Right cardiac atrium (tissue), 5 donors: ENCODE measurements at regions not wholly inside any gene's neighbourhood (a gene's known extent, or its start where the extent isn't known, plus 50 kb on each side); places are given as distances from the start of the nearest gene placed in this dataset.

ENCODE experiments used
- ATAC-seq, 2 donors: fragments of 200-7000 bp; cut with Tn5 transposase; one replicate each; pipeline versions ENCODE4 v1.8.0 to v1.9.1; 2020; ENCODE audit warnings: moderate library complexity in 2 of 2, mild to moderate bottlenecking in 1 of 2
- DNase-seq, 3 donors: peaks; one replicate each; pipeline ENCODE4 v3.0.0-alpha.2; 2020
- H3K27ac ChIP-seq: one replicate; pipeline ENCODE4 v1.5.1; 2013; ENCODE audit warnings: mild to moderate bottlenecking, low read length, control low read depth, moderate library complexity
- H3K27me3 ChIP-seq: one replicate; pipeline ENCODE4 v1.6.1; 2013; ENCODE audit not compliant: control insufficient read depth, insufficient read depth
- H3K4me1 ChIP-seq: one replicate; pipeline ENCODE4 v1.6.1; 2013; ENCODE audit warnings: low read length; ENCODE audit not compliant: control insufficient read depth, insufficient read depth
- H3K4me3 ChIP-seq: one replicate; pipeline ENCODE4 v1.5.1; 2013; ENCODE audit warnings: low read length, control low read depth
- H3K9me3 ChIP-seq: one replicate; pipeline ENCODE4 v1.6.1; 2013; ENCODE audit warnings: low read length; ENCODE audit not compliant: control insufficient read depth
- WGBS: extraction: QIAGEN DNeasy Blood & Tissue Kit; methylation state at CpG from one replicate; pipeline ENCODE4 v1.1.7; 2013; 5-methylcytosine and 5-hydroxymethylcytosine counted together
- intact Hi-C, 4 donors: fragments of 100-400 bp; cut with DNase I; formaldehyde crosslinking; loops; one replicate each; pipeline versions ENCODE4 v1.11.0 to v1.14.0; 2022 to 2023
- donor health status: healthy with polysubstance abuse.
- donor health status: DM: no; HTN: yes; CAD: no.
- donor health status: DM: no; HTN: no; CAD: no.
- donor health status: DM: no; HTN: yes; CAD: no; lungs with severe emphysema.
- donor health status: DM: yes; HTN: yes; CAD: no.

DNA sequence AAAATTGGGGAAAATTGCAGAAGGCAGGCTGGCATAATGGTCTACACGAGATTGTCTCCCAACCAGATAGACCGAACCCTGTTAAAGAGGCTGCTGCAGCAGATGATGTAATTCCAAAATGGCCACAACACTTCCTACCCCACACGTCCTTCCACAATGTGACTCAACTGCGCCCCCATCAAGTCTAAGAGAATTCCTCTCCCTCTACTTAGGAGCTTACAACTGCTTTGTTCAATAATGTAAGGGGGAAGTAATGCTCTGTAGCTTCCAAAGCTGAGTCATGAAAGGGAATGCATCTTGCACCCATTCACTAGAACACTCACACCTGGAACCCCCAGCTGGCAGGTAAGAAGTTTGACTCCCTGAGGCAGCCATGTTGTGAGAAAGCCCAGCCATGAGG lies 117.8 kb upstream of the IRS2 start:
- WGBS: 64% methylated on average over 4 of the region's 4 CpGs
- intact Hi-C loops: no loop called here
- H3K4me3 ChIP-seq: no peak overlapping the region
- H3K9me3 ChIP-seq: no peaks in the 10 kb centered on the region
- ATAC-seq (no peak), DNase-seq (no peak)
- no peaks in the 10 kb centered on the region for H3K27me3 ChIP-seq
- H3K27ac ChIP-seq: no peak overlapping the region
- no peaks in the 10 kb centered on the region for H3K4me1 ChIP-seq

DNA sequence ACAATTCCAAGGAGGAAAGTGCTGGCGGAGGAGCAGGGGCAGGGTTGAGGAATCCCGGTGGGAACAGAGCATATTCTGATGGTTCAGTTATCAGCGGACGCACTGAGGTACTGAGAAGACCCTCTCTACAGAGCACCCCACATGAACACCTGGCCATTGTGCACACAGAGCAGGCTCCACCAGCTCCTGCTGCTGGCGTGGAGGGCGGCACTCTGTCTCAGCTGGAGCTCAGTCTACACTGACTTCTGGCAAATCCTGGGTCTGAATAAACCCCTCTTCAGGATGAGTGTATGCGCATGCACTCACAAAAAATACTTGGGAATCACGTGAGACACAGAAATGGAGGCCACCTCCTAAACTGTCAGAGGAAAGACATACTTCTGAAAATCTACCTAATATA lies 114.4 kb upstream of the IRS2 start:
- DNase-seq: no peak
- WGBS: 72% methylated on average over 8 of the region's 8 CpGs
- intact Hi-C loops: no loop called here
- Histone ChIP-seq H3K4me3 (no peak overlapping the region), H3K9me3 (no peaks in the 10 kb centered on the region), H3K27me3 (no peaks in the 10 kb centered on the region), H3K4me1 (no peaks in the 10 kb centered on the region), H3K27ac (no peak overlapping the region)
- peak; percentile 26 to 31 for ATAC-seq

DNA sequence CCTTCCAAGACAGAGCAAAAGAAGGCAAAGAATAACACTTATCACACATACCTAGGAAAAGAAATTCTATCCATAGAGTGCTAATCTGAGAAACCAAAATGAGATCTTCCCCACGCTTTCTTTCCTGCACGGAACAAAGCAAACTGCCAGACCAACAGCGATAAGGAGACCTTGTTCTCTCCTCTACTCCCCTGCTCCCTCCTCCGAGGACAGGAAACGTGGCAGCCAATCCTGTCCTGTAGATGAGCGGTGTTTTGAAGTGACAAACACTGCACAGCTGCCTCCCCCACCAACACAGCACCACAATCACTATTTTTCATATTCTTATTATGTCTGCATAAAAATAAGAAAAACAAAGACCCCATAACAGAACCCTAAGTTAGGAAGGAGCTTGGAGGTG lies 113.9 kb upstream of the IRS2 start:
- Histone ChIP-seq H3K27ac (no peak overlapping the region), H3K9me3 (no peaks in the 10 kb centered on the region), H3K4me1 (no peaks in the 10 kb centered on the region), H3K4me3 (no peak overlapping the region), H3K27me3 (no peaks in the 10 kb centered on the region)
- no peak for DNase-seq
- peak; percentile 51 to 70 for ATAC-seq
- intact Hi-C loops: no loop called here
- WGBS: 11% methylated on average over 6 of the region's 6 CpGs

DNA sequence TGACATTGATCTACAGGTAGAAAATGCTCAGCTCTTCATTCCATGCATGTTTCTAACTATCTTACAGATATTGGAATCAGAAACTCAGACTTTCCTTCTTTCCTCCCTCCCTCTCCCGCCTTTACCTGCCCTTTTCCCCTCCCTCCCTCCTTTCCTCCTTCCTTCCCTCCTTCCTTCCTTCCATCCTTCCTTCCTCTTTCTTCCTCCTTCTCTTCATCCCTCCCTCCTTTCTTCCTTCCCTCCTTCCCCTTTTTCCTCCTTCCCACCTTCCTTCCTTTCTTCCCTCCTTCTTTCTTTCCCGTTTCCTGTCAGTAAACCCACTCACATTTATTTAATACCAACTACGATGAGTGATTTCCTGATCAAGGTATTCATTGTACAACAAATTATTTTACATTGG lies 113.4 kb upstream of the IRS2 start:
- DNase-seq: no peak
- ATAC-seq: no peak
- Histone ChIP-seq H3K4me1 (no peaks in the 10 kb centered on the region), H3K9me3 (no peaks in the 10 kb centered on the region), H3K4me3 (no peak overlapping the region), H3K27ac (no peak overlapping the region), H3K27me3 (no peaks in the 10 kb centered on the region)
- intact Hi-C loops: no loop called here
- 61% methylated on average over 3 of the region's 3 CpGs for WGBS

DNA sequence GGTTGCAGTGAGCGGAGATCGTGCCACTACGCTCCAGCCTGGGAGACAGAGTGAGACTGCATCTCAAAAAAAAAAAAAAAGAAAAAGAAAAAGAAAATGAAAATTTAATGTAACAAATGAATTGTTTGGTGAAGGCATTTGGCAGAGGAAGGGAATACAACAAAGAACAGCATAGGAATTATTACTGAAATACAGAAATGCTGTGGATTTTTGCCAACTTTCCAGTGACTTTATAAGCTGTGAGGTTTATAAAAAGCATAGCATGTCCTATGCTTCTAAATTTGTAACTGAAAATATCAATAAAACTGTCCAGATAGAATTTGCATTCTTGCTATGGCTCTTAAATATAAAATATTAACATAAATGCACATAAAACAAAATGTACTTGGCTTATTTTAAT lies 112.9 kb upstream of the IRS2 start:
- Histone ChIP-seq H3K9me3 (no peaks in the 10 kb centered on the region), H3K27me3 (no peaks in the 10 kb centered on the region), H3K4me3 (no peak overlapping the region), H3K27ac (no peak overlapping the region), H3K4me1 (no peaks in the 10 kb centered on the region)
- no peak for DNase-seq
- no peak for ATAC-seq
- intact Hi-C loops: no loop called here
- 97% methylated on average over 3 of the region's 3 CpGs for WGBS

DNA sequence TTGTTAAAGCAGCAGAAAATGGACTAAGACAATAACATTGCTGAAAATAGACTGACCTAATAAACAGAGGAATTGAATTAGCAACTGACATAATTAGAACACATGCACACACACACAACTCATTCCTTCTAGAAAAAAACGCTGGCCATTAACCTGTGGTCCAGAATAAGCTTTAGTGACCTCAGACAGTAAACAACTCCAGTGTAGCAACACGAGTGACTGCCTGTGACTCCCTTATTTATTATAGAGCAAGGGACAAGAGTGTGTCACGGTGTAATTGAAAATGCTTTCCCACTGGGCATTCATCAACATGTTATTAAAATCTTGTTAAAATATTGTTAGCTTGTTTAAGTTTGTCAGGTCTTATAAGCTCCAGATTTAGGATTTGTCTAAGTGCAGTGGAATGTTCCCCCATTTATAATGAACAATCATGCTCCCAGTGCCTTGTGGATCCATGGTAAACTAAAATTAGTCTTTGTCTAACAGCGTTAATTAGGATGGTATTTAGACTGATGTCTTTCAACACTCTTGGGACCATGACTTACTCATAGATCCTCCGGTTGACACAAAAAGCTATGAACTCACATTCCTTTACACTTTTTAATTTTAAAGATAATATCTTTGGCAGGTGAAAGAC lies 111.7 kb upstream of the IRS2 start:
- no peak overlapping the region for H3K4me3 ChIP-seq
- no peaks in the 10 kb centered on the region for H3K4me1 ChIP-seq
- no peak overlapping the region for H3K27ac ChIP-seq
- no peaks in the 10 kb centered on the region for H3K27me3 ChIP-seq
- 66% methylated on average over 5 of the region's 5 CpGs for WGBS
- no peak for DNase-seq
- no peaks in the 10 kb centered on the region for H3K9me3 ChIP-seq
- intact Hi-C loops: no loop called here
- no peak for ATAC-seq

DNA sequence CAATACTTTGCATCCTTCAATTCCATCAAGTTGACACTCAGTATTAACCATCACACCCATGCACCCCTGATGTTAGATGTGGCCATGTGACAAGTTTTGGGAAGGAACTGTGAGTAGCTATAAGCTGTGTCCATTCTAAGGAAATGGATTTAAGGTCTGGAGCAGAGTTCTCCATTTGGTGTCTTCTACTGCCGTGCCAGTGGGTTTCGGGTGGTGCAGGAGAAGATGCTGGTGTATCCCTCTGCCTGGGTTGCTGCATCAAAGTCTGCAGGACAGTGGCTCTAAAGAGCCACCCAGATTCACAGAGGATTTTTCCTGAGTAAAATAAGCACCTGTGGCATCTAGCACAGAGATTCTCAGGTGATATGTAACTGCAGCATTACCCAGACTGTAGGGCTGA lies 105.7 kb upstream of the IRS2 start:
- H3K4me1 ChIP-seq: no peaks in the 10 kb centered on the region
- H3K27me3 ChIP-seq: no peaks in the 10 kb centered on the region
- H3K9me3 ChIP-seq: no peaks in the 10 kb centered on the region
- no peak for DNase-seq
- H3K27ac ChIP-seq: no peak overlapping the region
- intact Hi-C loops: no loop called here
- no peak overlapping the region for H3K4me3 ChIP-seq
- ATAC-seq: no peak
- WGBS: 95% methylated on average over 2 of the region's 2 CpGs

DNA sequence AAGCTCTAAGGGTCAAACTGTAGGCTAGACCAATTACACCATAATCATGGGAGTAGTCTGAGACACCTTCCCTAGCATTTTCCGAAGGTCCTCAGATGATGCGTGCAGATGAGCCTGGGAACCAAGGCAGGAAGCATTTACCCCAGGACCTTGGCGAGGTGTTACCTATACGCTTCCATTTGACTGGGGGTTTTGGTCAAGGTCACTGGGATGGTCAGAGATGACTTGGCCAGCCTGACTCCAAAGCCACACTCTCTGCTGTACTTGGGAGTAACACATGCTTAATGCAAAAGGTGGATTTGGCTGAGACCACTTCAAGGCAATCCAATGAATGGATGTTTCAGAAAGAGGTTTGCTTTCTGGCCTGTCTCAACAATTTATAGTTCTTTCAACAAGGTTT lies 98.9 kb upstream of the IRS2 start:
- no peak overlapping the region for H3K27ac ChIP-seq
- H3K4me3 ChIP-seq: no peak overlapping the region
- DNase-seq: no peak
- ATAC-seq: no peak
- no peaks in the 10 kb centered on the region for H3K27me3 ChIP-seq
- intact Hi-C loops: no loop called here
- H3K9me3 ChIP-seq: no peaks in the 10 kb centered on the region
- H3K4me1 ChIP-seq: no peaks in the 10 kb centered on the region
- WGBS: 96% methylated on average over 4 of the region's 4 CpGs

DNA sequence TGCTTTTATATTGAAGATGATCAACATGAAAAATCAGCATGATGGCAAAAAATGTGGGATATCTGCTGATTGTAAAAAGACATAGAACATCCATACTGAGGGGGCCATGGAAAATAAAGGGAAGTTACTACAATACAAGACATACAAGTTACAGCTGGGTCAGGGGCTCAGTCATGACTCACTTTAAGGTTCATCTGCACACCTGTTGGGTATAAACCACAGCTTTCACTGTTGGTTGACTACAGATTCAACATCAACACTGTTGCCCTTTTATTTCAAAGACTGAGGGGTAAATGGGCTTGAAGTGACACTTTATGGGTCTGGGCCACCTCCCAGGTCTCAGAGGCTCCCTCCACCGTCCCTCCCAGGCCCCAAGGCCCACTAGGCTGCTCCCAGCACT lies 98.1 kb upstream of the IRS2 start:
- DNase-seq (no peak), ATAC-seq (no peak)
- Histone ChIP-seq H3K9me3 (no peaks in the 10 kb centered on the region), H3K27ac (no peak overlapping the region), H3K4me3 (no peak overlapping the region), H3K27me3 (no peaks in the 10 kb centered on the region), H3K4me1 (no peaks in the 10 kb centered on the region)
- intact Hi-C loops: no loop called here
- 71% methylated on average over 1 of the region's 1 CpG for WGBS

DNA sequence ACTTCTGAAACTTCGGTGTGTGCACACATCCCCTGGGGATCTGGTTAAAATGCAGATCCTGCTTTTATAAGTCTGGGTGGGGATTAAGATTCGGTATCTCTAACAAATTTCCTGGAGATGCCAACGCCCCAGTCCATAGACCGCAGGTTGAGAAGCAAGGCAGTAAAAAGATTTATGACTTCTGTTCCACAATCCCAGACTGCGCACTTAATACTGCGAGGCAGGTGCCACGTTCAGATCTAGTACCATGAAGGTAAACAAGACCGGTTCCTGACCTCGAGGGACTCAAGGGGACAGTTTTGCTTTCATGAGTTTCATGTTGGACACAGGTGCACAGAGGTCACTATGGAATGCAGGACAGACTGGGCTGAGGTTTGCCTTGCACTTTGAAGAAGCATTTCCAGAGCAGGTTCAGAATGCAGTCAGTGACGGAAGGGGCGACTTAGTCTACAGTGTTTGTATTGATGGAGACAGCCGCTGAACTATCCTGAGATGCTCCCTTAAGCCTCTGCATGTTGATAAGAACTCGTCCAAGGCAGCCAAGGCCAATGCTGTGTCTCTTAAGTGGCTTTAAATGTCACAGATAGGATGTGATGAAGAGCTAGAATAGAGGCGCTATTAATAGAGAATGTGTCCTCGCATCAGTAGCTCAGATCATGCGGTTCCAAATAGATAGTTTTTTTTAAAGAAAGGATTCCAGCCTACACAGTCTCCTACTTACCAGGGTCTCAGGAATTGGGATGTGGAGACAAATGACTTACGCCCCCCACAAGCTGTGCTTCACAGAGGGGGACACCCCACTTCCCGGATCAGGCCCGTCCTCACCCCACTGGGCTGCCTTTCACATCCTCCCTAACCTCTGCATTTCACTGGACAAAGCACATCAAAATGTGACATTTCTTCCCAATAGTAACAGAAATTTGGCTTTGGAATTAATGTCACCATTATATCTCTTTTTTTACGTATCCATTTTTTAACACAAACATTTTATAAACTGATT lies 97.1 kb upstream of the IRS2 start:
- Histone ChIP-seq H3K27me3 (no peaks in the 10 kb centered on the region), H3K27ac (peak overlapping the region; percentile 79), H3K4me1 (no peaks in the 10 kb centered on the region), H3K9me3 (no peaks in the 10 kb centered on the region), H3K4me3 (no peak overlapping the region)
- intact Hi-C loops: no loop called here
- peak in 1 of 3 donors; percentile 29 for DNase-seq
- 61% methylated on average over 20 of the region's 20 CpGs for WGBS
- peak; percentile 90 for ATAC-seq

DNA sequence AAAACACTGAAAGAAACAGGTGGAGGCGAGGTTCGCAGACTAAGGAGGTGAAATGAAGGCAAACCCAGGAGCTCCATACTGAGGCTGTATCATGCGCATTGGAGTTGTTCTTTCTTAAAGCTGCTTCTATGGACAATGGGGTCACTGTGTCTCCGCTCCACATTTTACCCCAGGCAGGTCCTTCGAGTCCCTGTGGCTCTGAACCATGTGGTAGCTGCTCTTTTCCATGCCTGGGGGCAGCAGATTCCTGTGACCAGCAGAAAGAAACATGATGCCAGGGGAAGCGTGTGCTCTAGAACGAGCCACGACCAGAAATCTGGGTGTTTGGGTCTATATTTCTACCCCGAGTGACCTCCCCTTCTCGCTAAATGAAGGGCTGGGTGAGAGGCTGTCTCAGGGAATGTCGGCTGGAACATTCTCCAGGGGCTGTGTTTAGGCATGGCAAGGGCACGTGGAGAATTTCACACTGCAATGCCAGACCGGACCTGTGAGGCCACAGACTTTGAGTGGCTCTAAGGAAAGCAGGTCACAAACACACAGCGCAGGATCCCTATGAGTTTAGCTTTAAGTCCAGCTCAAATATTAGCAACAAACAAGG lies 95.7 kb upstream of the IRS2 start:
- no peak for DNase-seq
- WGBS: 71% methylated on average over 14 of the region's 14 CpGs
- no peaks in the 10 kb centered on the region for H3K4me1 ChIP-seq
- H3K27ac ChIP-seq: no peak overlapping the region
- intact Hi-C loops: no loop called here
- no peaks in the 10 kb centered on the region for H3K9me3 ChIP-seq
- no peak overlapping the region for H3K4me3 ChIP-seq
- no peak for ATAC-seq
- H3K27me3 ChIP-seq: no peaks in the 10 kb centered on the region
